GM18873 (cell line): ENCODE measurements at regions not wholly inside any gene's neighbourhood (a gene's known extent, or its start where the extent isn't known, plus 50 kb on each side); places are given as distances from the start of the nearest gene placed in this dataset.
"Not testable (repeated sequence)": the region's sequence is repeated elsewhere in the genome, so short reads cannot be mapped to it uniquely, and the experiment has no call there.

ENCODE experiments used
- ATAC-seq: cut with Tn5 transposase; IDR thresholded peaks from one replicate; pipeline ENCODE4 v1.9.1; 2021; ENCODE audit warnings: mild to moderate bottlenecking, moderate library complexity, moderate number of reproducible peaks; ENCODE audit not compliant: unreplicated experiment, low FRiP score

- ATAC-seq = no peak
Measured at GRCh38 chr16:48811478-48811877, 201.5 kb upstream of the N4BP1 start.

DNA sequence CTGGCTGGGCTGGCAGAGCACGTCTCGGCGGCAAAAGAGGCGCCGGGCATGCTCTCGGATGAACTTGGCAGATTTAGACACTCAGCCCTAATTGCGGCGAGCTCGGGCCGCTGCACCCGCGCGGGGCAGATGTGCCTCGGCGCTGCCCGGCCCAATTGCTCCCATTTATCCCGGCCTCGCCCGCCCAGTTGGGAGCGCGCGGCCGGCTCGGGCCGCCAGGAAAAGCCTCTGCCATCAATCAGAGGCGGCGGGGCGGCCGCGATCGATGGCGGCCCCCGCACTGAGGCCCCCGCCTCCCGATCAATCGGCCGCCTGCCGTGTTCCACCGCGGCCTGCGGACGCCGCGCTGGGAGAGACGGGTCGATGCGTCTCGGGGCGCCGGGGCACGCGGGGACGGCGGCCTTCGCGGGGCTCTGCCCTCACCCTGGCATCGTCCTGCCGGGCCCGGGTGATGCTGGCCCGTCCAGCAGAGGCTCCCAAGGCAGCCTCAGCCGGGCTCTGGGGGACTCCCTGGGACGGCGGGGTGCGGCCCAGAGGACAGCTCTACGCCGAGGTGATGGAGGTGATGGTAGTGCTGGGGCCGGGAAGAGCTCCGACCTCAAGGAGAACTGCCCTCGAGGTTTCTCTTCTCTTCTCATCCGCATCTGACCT, 200.9 kb upstream of the N4BP1 start:
- ATAC-seq = no peak

GRCh38 chr16:48810436-48810802, 200.4 kb upstream of the N4BP1 start:
- ATAC-seq = no peak

DNA sequence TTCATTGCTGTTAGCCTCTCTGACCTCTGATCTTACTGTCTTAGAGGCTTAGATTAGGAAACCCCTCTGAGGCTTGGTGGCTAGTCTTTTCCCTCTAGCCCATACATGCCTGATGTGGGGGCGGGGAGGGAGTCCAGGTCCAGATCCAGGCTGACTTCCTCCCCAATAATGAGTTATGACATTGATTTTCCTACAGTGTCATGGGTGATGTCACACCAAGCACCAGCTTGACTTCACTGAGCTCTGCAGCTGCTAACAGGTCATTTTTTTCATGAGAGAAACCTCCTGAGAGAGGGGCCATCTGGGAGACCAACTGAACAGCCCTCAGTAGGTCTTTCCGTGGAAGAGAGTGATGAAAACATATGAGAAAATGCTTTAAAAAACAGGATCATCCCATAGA, 180.2 kb upstream of the N4BP1 start:
- ATAC-seq = no peak

GRCh38 chr16:48788475-48788874, 178.5 kb upstream of the N4BP1 start:
- ATAC-seq = no peak

DNA sequence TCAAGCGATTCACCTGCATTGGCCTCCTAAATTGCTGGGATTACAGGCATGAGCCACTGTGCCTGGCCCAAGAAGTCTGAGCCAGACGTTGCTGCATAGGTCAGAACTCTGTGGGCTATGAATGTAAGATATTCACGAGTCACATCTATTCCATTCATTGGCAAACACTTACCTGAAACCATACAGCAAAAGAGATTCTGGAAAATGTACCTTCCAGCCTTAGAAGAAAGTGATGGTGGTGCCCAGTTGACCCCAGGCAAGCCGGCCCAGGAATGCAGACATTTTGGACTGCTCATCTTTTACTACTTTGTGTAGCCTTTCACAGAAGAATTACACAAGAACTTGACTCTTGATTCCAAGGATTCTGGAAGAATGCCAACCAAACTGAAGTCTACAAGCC, 135.6 kb upstream of the N4BP1 start:
- no peak for ATAC-seq

DNA sequence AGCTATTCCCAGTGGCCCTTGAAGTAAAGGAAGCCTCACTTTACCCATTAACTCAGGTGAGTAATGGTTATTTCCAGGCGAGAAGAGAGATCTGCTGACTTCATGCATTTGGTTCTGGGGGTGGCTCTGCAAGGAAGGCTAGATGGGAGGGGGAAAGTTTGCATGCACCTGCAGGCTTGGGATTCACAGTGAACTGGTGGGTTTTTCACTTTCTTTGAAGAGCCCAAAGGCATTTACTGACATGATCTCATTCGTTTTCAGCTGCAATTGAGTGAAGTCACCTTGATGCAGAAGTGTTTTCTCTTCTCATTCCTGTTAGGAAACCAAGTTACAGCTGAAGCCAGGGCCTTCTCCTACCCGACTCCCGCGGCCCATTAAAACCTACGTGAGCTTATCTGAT, 131.0 kb upstream of the N4BP1 start:
- ATAC-seq = no peak

DNA sequence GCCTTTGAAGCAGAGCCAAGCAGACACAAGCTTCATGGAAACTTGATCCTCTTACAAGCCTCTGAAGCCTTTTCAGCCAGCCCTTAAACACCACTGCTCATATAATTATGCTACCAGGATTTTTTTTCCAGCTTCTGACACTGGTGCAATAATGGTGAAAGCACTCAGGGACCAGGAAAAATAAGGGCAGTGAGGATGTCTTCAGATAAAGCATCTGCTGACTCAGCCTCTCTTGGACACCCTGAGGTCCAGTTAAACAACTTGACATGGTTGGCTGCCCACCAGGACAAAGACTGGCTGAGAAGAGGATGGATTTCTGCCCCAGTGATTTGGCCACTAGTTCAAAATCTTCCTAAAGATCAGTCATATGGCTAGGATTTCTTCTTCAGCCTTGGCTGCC, 124.2 kb upstream of the N4BP1 start:
- no peak for ATAC-seq

DNA sequence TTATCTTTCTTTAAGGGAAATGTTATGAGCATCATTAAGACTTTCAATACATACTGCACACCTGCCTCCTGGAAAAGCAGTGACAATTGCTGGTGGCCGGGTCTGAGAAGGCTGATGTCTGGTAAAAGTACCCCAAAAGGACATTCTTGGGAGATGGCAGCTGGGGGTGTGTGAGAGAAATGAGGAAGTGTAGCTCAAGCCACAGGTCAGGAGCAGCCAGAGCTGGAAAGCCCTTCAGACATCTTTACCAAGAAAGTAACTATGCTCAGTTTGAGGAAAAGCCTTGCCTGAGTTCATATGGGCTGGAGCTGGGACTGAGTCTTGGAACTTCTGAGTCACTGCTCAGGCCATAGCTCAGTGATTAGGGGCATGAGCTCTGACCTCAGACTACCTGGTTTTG, 94.7 kb upstream of the N4BP1 start:
- ATAC-seq = no peak

DNA sequence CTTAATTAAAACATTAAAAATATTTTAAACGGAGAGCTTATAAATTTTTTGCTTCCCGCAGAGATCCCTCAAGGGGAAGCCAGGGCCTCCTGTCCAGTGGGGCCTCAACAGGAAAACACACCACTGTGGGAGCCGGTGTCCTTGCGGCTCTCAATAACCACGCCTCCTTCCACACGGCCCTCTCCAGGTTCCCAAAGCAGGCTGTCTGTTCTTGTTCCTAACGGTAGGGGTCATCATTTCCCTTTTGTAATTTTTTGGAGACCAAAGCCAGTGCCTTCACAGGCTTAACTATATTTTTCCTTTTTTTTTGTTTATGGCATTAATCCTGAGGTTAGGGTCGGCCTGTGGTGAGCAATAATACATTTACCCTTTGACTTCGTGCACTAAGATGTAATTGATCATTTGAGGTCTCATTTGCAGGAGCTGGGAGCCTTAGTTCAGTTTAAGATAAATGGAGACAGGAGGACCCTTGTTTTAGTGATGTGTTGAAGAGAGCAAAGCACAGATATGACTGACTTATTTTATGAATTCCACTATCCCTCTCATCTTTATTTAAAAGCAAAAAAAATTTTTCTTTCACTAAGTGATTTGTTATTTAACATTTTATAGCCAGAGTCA, 77.5 kb upstream of the N4BP1 start:
- no peak for ATAC-seq

GRCh38 chr16:48684148-48684547, 74.2 kb upstream of the N4BP1 start:
- ATAC-seq = no peak

DNA sequence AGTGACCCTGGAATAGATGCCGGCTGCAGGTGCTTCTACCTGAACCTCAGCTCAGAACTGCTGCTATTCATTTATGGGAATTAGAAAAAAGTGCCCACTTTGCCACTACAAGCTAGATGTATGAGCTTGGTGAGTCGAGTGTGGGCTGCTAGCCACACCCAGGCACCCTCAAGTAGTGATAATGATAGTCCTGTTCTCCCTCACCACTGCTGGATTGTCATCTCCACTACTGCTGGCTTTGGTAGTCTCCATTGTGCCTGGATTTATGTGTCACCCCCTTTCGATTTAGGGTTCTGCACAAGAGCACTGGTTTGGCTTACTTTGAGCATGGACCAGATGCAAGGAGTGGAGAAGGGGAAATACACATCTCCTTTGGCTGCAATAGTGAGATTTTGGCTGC, 73.0 kb upstream of the N4BP1 start:
- ATAC-seq = no peak

- no peak for ATAC-seq
Measured at GRCh38 chr16:48681520-48681919, 71.5 kb upstream of the N4BP1 start.

DNA sequence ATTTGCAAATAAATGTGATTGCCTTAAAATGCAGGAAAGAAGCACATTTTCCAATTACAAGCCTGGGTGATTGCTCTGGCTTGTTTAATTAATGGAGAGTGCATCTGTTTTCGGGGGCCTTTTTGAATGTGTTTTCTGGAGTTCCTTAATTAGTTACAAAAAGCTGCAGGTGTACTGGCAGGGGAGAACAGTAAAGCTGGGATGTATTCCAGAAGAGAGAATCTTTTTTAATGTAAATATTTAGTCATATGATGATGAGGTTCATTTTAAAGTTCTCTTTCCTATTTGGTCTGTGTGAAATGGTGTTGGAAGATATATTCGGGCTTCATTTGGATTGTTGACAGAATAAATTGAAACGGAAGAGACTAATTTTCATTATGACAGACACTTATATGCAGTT, 70.9 kb upstream of the N4BP1 start:
- ATAC-seq = no peak

GRCh38 chr16:48676836-48677235, 66.9 kb upstream of the N4BP1 start:
- no peak for ATAC-seq

DNA sequence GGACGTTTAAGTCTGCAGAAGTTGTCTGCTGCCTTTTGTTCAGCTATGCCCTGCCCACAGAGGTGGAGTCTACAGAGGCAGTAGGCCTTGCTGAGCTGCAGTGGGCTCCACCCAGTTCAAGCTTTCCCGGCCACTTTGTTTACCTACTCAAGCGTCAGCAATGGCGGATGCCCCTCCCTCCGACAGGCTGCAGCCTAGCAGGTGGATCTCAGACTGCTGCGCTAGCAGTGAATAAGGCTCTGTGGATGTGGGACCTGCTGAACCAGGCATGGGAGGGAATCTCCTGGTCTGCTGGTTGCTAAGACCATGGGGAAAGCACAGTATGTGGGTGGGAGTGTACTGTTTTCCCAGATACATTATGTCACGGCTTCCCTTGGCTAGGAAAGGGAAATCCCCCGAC, 58.2 kb upstream of the N4BP1 start:
- ATAC-seq = not testable (repeated sequence)

DNA sequence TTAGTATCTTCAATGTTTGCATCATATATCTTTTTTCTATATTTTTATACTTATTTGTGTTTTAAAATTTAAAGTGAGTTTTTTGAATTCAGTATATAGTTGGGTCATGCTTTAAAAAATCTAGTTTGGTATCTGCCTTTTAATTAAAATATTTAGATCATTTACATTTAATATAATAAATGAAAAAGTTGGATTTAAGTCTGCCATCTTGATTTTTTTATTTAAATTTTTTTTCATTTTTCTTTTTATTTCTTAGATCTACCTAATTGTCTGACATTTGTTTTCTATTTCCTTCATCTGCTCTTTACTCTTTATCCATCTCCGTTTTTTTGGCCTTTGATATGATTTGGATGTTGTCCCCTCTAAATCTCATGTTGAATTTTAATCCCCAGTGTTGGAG, 50.0 kb upstream of the N4BP1 start:
- ATAC-seq = no peak
